ENCODE measurements at regions not wholly inside any gene's neighbourhood (a gene's known extent, or its start where the extent isn't known, plus 50 kb on each side); places are given as distances from the start of the nearest gene placed in this dataset.

DNA sequence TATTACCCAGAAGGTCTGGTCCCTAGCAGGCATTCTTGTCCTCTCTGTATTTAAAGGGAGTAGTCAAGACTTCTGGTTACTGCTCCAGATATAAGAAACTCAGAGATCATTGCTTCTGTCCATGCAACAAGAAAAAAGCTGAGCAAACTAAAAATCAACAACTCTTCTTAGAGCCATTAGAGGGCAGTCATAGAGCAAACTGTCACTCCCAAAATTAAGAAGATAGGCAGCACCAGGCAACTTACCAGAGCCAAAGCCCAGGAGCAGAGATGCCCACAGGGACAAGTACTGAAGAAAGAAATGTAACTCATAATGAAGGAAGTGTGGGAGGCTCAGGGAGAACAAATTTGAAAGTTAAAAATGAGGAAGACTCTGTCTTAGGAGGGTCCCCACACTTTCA lies 472.9 kb upstream of the COBL start:
- TF ChIP-seq POLR2A (IDR thresholded peaks at IDR 0.05): no peak
- TF ChIP-seq CTCF (IDR thresholded peaks at IDR 0.05): no peak

All from body of pancreas (tissue), 4 donors.